HCT116 (cell line): ENCODE measurements at regions not wholly inside any gene's neighbourhood (a gene's known extent, or its start where the extent isn't known, plus 50 kb on each side); places are given as distances from the start of the nearest gene placed in this dataset.

ENCODE experiments used
- POLR2A ChIP-seq: IDR thresholded peaks from 2 replicates; pipeline ENCODE4 v1.7.0; 2011; ENCODE audit warnings: borderline replicate concordance; ENCODE audit not compliant: insufficient read depth, insufficient read length; ENCODE audit errors: extremely low read depth
- TCF7L2 ChIP-seq: IDR thresholded peaks from 2 replicates; pipeline ENCODE4 v1.7.0; 2011; ENCODE audit warnings: borderline replicate concordance, inconsistent platforms; ENCODE audit not compliant: insufficient read depth, insufficient read length; ENCODE audit errors: extremely low read depth
- ZNF274 ChIP-seq: fragments of 200-500 bp; sonication (Bioruptor generic); IDR thresholded peaks from 2 replicates; pipeline ENCODE4 v1.6.1; 2014; ENCODE audit warnings: mild to moderate bottlenecking, low read depth, low read length, inconsistent platforms
- TF ChIP-seq, protein P1 (sequence below), 3 experiments: fragments of 200-600 bp in 1 of 3; sonication (generic) in 1 of 3; IDR thresholded peaks in 2 of 3; conservative IDR thresholded peaks in 1 of 3; 2 replicates each; pipeline ENCODE4 v1.5.1; 2012 to 2017; ENCODE audit warnings: low read depth in 2 of 3, low read length in 2 of 3, antibody characterized with exemption in 1 of 3, borderline replicate concordance in 1 of 3, control low read depth in 1 of 3, mild to moderate bottlenecking in 1 of 3, mixed read lengths in 1 of 3, mixed run types in 1 of 3, moderate library complexity in 1 of 3; ENCODE audit not compliant: insufficient read depth in 1 of 3

DNA sequence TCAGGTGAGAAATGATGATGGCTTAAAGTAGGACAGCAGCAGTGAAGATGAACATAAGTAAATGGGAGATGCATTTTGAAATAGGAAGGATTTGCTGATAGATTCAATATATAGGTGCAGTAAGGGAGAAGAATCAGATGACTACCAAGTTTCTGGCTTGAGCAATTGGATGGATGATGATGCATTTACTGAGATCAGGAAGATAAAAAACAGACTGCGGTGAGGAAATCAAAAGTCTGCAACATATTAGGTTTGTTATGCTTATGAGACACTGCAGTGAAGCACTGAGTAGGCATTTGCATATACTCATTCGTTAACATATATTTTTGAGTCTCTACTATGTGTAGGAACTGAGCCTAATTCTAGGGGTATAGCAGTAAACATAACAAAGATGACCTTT lies 184.2 kb downstream of the LACC1 start:
- TF ChIP-seq TCF7L2 (no peak), POLR2A (no peak), ZNF274 (no peak)
- TF ChIP-seq, protein P1, sequence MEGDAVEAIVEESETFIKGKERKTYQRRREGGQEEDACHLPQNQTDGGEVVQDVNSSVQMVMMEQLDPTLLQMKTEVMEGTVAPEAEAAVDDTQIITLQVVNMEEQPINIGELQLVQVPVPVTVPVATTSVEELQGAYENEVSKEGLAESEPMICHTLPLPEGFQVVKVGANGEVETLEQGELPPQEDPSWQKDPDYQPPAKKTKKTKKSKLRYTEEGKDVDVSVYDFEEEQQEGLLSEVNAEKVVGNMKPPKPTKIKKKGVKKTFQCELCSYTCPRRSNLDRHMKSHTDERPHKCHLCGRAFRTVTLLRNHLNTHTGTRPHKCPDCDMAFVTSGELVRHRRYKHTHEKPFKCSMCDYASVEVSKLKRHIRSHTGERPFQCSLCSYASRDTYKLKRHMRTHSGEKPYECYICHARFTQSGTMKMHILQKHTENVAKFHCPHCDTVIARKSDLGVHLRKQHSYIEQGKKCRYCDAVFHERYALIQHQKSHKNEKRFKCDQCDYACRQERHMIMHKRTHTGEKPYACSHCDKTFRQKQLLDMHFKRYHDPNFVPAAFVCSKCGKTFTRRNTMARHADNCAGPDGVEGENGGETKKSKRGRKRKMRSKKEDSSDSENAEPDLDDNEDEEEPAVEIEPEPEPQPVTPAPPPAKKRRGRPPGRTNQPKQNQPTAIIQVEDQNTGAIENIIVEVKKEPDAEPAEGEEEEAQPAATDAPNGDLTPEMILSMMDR (IDR thresholded peaks at IDR 0.05 in 2 of 3, conservative IDR thresholded peaks at IDR 0.05 in 1 of 3; ENCODE audit: borderline replicate concordance in 1 of 3, insufficient read depth in 1 of 3, low read depth in 2 of 3, low read length in 2 of 3): no peak
